ENCODE measurements at regions not wholly inside any gene's neighbourhood (a gene's known extent, or its start where the extent isn't known, plus 50 kb on each side); places are given as distances from the start of the nearest gene placed in this dataset.
A peak's percentile ranks its signal among the peaks of the same experiment; 100 is the strongest.

DNA sequence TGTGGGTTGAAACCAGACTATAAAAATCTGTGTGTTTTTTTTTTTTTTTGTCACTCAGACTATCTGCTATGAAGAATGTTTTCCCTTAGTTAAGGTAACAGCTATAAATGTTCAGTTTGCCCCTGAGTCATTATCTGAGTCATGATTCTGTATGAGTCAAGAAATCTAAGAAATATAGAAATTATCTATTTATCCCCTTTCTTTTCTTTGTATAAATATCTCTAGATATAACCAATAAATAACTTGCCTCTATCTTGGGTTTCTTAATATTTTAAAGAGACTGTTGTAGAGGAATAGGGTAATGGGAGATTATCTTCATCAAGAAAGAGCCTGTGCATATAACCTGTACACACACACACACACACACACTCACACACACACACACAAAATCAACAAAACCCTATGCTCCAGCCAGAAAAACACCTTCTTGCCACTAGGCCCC lies 161.7 kb upstream of the EEA1 start:
- Histone ChIP-seq H3K36me3 (ENCODE audit: control insufficient read depth in 1 of 2, insufficient read depth in 2 of 2, low read length in 2 of 2) (no peaks in the 10 kb centered on the region), H3K4me1 (ENCODE audit: control insufficient read depth in 1 of 2, insufficient read depth in 2 of 2, low read length in 2 of 2) (peaks cover 7 to 38% of the 10 kb centered on the region in 2 experiments), H3K4me2 (ENCODE audit: low read length) (peak overlapping the region; percentile 63), H2AFZ (ENCODE audit: low read depth, low read length, poor library complexity, severe bottlenecking) (peak overlapping the region; percentile 43), H3K79me2 (ENCODE audit: insufficient read depth, low read length) (no peaks in the 10 kb centered on the region), H3K9ac (ENCODE audit: low read length) (no peak overlapping the region), H3K27me3 (ENCODE audit: insufficient read depth, low read length) (no peaks in the 10 kb centered on the region), H3K9me2 (ENCODE audit: insufficient read depth) (no peaks in the 10 kb centered on the region), H4K20me1 (ENCODE audit: insufficient read depth) (no peaks in the 10 kb centered on the region), H3K9me3 (ENCODE audit: control insufficient read depth in 1 of 2, insufficient read depth in 1 of 2, low read depth in 1 of 2, low read length in 2 of 2) (peaks cover 3 to 4% of the 10 kb centered on the region in 2 experiments; a peak in 1 of 4 replicates), H3K4me3 (replicated peaks in 1 of 2; ENCODE audit: low read depth in 1 of 2, low read length in 2 of 2) (peak overlapping the region in 1 of 2 experiments; percentile 33; a peak in 1 of 4 replicates), H3K27ac (ENCODE audit: low read depth, low read length) (peak overlapping the region; percentile 50; the same call in 1 of the 2 replicates)
- ChIA-PET CTCF (interaction anchor here (0.7 kb wide), 1 partner anchor 8 kb away, joined by 3 read pairs; no protein-coding TSS in a partner anchor), POLR2A (no interaction called here), RAD21 (ENCODE audit: low non-redundant PET in 1 of 2, low total read pairs in 2 of 2, uncharacterized antibody in 2 of 2, unreplicated experiment in 2 of 2) (no interaction called here)
- TF ChIP-seq EGR1 (IDR thresholded peaks at IDR 0.05; ENCODE audit: low read depth) (no peak), CBX3 (IDR thresholded peaks at IDR 0.05; ENCODE audit: low read depth) (no peak), FOSL1 (IDR thresholded peaks at IDR 0.05; ENCODE audit: low read depth) (peak; percentile 91), JUND (IDR thresholded peaks at IDR 0.05) (peak; percentile 78), ZBTB33 (IDR thresholded peaks at IDR 0.05; ENCODE audit: extremely low read depth, insufficient replicate concordance, low read length) (no peak), MAX (IDR thresholded peaks at IDR 0.05) (no peak), SRF (IDR thresholded peaks at IDR 0.05; ENCODE audit: low read depth) (no peak), SIN3A (IDR thresholded peaks at IDR 0.05; ENCODE audit: low read depth) (no peak), RAD21 (IDR thresholded peaks at IDR 0.05; ENCODE audit: low read depth) (no peak), CEBPB (IDR thresholded peaks at IDR 0.05; ENCODE audit: low read depth) (peak; percentile 21; the same call in 1 of the 2 replicates), SP1 (IDR thresholded peaks at IDR 0.05; ENCODE audit: low read depth) (no peak; the same call in 1 of the 2 replicates), ELF1 (IDR thresholded peaks at IDR 0.05; ENCODE audit: borderline replicate concordance, low read depth) (no peak), ZFX (IDR thresholded peaks at IDR 0.05) (no peak)
- TF ChIP-seq, protein P1, sequence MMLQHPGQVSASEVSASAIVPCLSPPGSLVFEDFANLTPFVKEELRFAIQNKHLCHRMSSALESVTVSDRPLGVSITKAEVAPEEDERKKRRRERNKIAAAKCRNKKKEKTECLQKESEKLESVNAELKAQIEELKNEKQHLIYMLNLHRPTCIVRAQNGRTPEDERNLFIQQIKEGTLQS (IDR thresholded peaks at IDR 0.05) = no peak
- intact Hi-C loops (cut with micrococcal nuclease) = loop anchor here (5.0 kb wide), 1 partner anchor 263 kb away; no protein-coding TSS in a partner anchor
- peak; percentile 67 for ATAC-seq
- BruUV-seq (replicated peaks) = no TSS peak
- DNase-seq (ENCODE audit: low read depth, low spot score) = peak; percentile 76
